Adrenal gland (tissue), 5 donors: ENCODE measurements at regions not wholly inside any gene's neighbourhood (a gene's known extent, or its start where the extent isn't known, plus 50 kb on each side); places are given as distances from the start of the nearest gene placed in this dataset.

Experiments used
- CTCF ChIP-seq, 6 experiments: fragments of 450-650 bp in 4 of 6; fragments of 200-600 bp in 2 of 6; sonication (generic) in 1 of 6; IDR thresholded peaks; 1 replicate in 5 of 6; 2 replicates in 1 of 6; pipeline versions ENCODE4 v1.5.1 to v1.8.0; 2016 to 2021; ENCODE audit warnings: antibody characterized with exemption in 6 of 6, mild to moderate bottlenecking in 2 of 6, moderate library complexity in 1 of 6
- POLR2A ChIP-seq, 2 donors: fragments of 450-650 bp; IDR thresholded peaks; one replicate each; pipeline ENCODE4 v1.6.1; 2017; ENCODE audit warnings: antibody characterized with exemption in 2 of 2, mild to moderate bottlenecking in 2 of 2, moderate library complexity in 1 of 2
- donor health status: DM: no; HTN: no; CAD: no.

- TF ChIP-seq CTCF (IDR thresholded peaks at IDR 0.05) (no peak), POLR2A (IDR thresholded peaks at IDR 0.05) (no peak)
These were observed 53.6 kb upstream of the RORA start for GRCh38 chr15:61282661-61283060.
